Kidney (tissue), 13 donors: ENCODE measurements at regions not wholly inside any gene's neighbourhood (a gene's known extent, or its start where the extent isn't known, plus 50 kb on each side); places are given as distances from the start of the nearest gene placed in this dataset.

Experiments
- DNase-seq, 5 donors: peaks; one replicate each; pipeline ENCODE4 v3.0.0-alpha.2; 2013 to 2020
- FAIRE-seq: peaks from 2 replicates; lab custom pipeline; 2012; peaks lifted over from hg19 to GRCh38; lab: Jason Lieb, UNC
- H3K27ac ChIP-seq, 2 donors: one replicate each; pipeline ENCODE4 v1.7.0; 2013; ENCODE audit warnings: low read depth in 2 of 2, low read length in 2 of 2, inconsistent platforms in 1 of 2
- H3K27me3 ChIP-seq: one replicate; pipeline ENCODE4 v1.7.1; 2013; ENCODE audit warnings: low read length, inconsistent platforms; ENCODE audit not compliant: control insufficient read depth, insufficient read depth
- H3K36me3 ChIP-seq, 3 donors: one replicate each; pipeline versions ENCODE4 v1.7.0 to v1.7.1; 2013; ENCODE audit warnings: low read length in 3 of 3, control low read depth in 1 of 3, inconsistent platforms in 1 of 3; ENCODE audit not compliant: insufficient read depth in 3 of 3, control insufficient read depth in 2 of 3
- H3K4me1 ChIP-seq, 3 donors: one replicate each; pipeline versions ENCODE4 v1.7.0 to v1.7.1; 2013; ENCODE audit warnings: low read length in 3 of 3, inconsistent platforms in 1 of 3, low read depth in 1 of 3; ENCODE audit not compliant: control insufficient read depth in 2 of 3, insufficient read depth in 2 of 3
- H3K4me3 ChIP-seq, 3 donors: one replicate each; pipeline versions ENCODE4 v1.7.0 to v1.8.1; 2013; ENCODE audit warnings: low read length in 3 of 3, control low read depth in 1 of 3, inconsistent platforms in 1 of 3
- H3K9ac ChIP-seq, 3 donors: one replicate each; pipeline versions ENCODE4 v1.7.0 to v1.7.1; 2013; ENCODE audit warnings: low read length in 3 of 3, control low read depth in 1 of 3, inconsistent platforms in 1 of 3
- H3K9me3 ChIP-seq, 3 donors: one replicate each; pipeline versions ENCODE4 v1.7.0 to v1.7.1; 2013; ENCODE audit warnings: low read length in 3 of 3, control low read depth in 1 of 3, inconsistent platforms in 1 of 3; ENCODE audit not compliant: control insufficient read depth in 2 of 3, insufficient read depth in 1 of 3
- CTCF ChIP-seq: IDR thresholded peaks from 3 replicates; pipeline ENCODE4 v1.5.1; 2012; ENCODE audit warnings: mild to moderate bottlenecking, moderate library complexity, borderline replicate concordance; ENCODE audit not compliant: insufficient read depth; ENCODE audit errors: extremely low read depth
- intact Hi-C: fragments of 100-400 bp; cut with DNase I; formaldehyde crosslinking; loops from one replicate; pipeline ENCODE4 v1.11.1; 2022
- donor health status: control.
- donor health status: control.
- donor health status: control.
- donor health status: control.
- donor health status: control.
- donor health status: DM: yes; HTN: yes; CAD: no.
- donor health status: Normal renal cell carcinoma (clear cell type).

- Histone ChIP-seq H3K27ac (no peak overlapping the region), H3K36me3 (no peaks in the 10 kb centered on the region), H3K4me1 (no peaks in the 10 kb centered on the region), H3K27me3 (no peaks in the 10 kb centered on the region), H3K9me3 (no peaks in the 10 kb centered on the region), H3K4me3 (no peak overlapping the region), H3K9ac (no peak overlapping the region)
- DNase-seq (no peak), FAIRE-seq (no peak)
- intact Hi-C loops = no loop called here
- no peak for TF ChIP-seq CTCF
Observed at GRCh38 chr2:144274131-144274530, 245.8 kb downstream of the ZEB2 start.

- Histone ChIP-seq H3K4me3 (no peak overlapping the region), H3K9me3 (no peaks in the 10 kb centered on the region), H3K4me1 (no peaks in the 10 kb centered on the region), H3K36me3 (no peaks in the 10 kb centered on the region), H3K9ac (no peak overlapping the region), H3K27me3 (no peaks in the 10 kb centered on the region), H3K27ac (no peak overlapping the region)
- DNase-seq (no peak), FAIRE-seq (no peak)
- intact Hi-C loops = no loop called here
- TF ChIP-seq CTCF = no peak
Observed at GRCh38 chr2:144270951-144271350, 249.0 kb downstream of the ZEB2 start.

GRCh38 chr2:144268036-144268678 lies 251.8 kb downstream of the ZEB2 start:
- H3K36me3 ChIP-seq = no peaks in the 10 kb centered on the region
- no peaks in the 10 kb centered on the region for H3K27me3 ChIP-seq
- DNase-seq (no peak), FAIRE-seq (no peak)
- H3K9me3 ChIP-seq = no peaks in the 10 kb centered on the region
- no peak overlapping the region for H3K9ac ChIP-seq
- H3K4me3 ChIP-seq = no peak overlapping the region
- no peaks in the 10 kb centered on the region for H3K4me1 ChIP-seq
- TF ChIP-seq CTCF = no peak
- no peak overlapping the region for H3K27ac ChIP-seq
- intact Hi-C loops = no loop called here

- intact Hi-C loops = no loop called here
- FAIRE-seq (no peak), DNase-seq (no peak)
- no peak overlapping the region for H3K27ac ChIP-seq
- no peaks in the 10 kb centered on the region for H3K4me1 ChIP-seq
- H3K9ac ChIP-seq = no peak overlapping the region
- no peaks in the 10 kb centered on the region for H3K36me3 ChIP-seq
- H3K27me3 ChIP-seq = no peaks in the 10 kb centered on the region
- no peak for TF ChIP-seq CTCF
- no peaks in the 10 kb centered on the region for H3K9me3 ChIP-seq
- no peak overlapping the region for H3K4me3 ChIP-seq
Observed at GRCh38 chr2:144267239-144267638, 252.7 kb downstream of the ZEB2 start.
